Frontal cortex (tissue), 3 donors: ENCODE measurements at regions not wholly inside any gene's neighbourhood (a gene's known extent, or its start where the extent isn't known, plus 50 kb on each side); places are given as distances from the start of the nearest gene placed in this dataset.
A peak's percentile ranks its signal among the peaks of the same experiment; 100 is the strongest.

Experiments used
- DNase-seq, 2 donors: peaks; one replicate each; pipeline ENCODE4 v3.0.0; 2012; ENCODE audit warnings: low spot score in 2 of 2
- FAIRE-seq: peaks from 2 replicates; lab custom pipeline; 2012; peaks lifted over from hg19 to GRCh38; lab: Jason Lieb, UNC
- donor health status: control.
- donor health status: control.
- donor health status: control.

- no peak for DNase-seq
Measured at GRCh38 chr7:114851406-114852061, 70.4 kb upstream of the MDFIC start.

DNA sequence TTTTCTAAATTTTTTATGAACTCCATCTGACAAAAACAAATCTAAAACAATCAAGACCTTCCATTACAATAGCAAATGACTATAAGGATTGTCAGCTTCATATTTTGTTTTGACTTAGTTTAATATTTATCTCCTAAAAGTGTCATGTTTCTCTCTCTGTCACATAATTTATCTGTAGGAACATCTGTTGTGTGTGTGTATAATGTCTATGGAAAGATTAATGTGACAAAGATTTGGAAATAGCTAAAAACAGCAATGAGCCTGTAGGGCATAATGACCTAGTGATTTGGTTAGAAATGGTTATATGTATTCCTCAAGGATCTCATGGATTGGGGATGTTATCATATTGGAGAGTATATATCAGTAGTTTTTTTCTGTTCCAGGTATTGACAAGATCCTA lies 69.6 kb upstream of the MDFIC start:
- no peak for FAIRE-seq
- DNase-seq, result no peak

More at GRCh38 chr7:114851406-114852061, 70.4 kb upstream of the MDFIC start:
- FAIRE-seq, result no peak

DNA sequence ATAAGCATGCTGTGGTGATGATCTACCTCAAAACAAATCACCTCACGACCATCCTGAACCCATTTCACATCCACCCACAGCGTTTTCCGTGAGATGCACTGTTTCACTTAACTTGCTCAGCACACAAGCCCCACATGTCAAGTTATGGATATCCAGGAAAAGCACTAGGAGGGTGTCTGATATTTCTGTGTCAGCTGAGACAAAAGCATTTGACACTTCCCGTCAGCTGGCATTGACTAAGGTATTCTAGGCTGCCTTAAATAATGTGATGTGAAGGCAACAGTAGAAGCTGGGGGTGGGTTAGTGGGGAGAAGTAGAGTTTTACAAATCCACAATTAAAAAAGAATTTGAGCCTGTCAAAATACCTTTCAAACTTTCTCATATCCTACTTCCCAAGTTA lies 68.7 kb upstream of the MDFIC start:
- FAIRE-seq (no peak), DNase-seq (no peak)

GRCh38 chr7:114854369-114854768 lies 67.5 kb upstream of the MDFIC start:
- no peak for DNase-seq
- no peak for FAIRE-seq

- FAIRE-seq (no peak), DNase-seq (no peak)
Measured at GRCh38 chr7:114856625-114857024, 65.3 kb upstream of the MDFIC start.

DNA sequence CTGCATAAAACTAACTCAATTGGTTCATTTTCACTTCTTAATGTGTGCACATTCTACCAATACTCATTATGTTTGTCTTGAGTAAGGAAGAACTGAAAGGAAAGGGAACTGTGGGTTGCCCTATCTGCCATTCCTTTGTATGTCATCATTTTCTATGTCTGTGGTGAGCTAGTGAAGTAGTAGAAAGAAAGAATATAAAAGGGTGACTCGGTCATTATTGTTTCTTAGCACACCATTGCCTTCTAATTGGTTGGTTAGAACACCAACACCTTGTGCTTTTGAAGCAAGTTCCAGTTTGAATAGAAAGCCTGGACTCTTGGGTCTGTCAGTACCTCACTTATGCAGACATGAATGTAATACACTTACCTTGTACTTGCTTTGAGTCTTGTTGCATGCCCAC lies 64.3 kb upstream of the MDFIC start:
- DNase-seq (no peak), FAIRE-seq (no peak)

GRCh38 chr7:114859477-114859876 lies 62.4 kb upstream of the MDFIC start:
- no peak for FAIRE-seq

DNA sequence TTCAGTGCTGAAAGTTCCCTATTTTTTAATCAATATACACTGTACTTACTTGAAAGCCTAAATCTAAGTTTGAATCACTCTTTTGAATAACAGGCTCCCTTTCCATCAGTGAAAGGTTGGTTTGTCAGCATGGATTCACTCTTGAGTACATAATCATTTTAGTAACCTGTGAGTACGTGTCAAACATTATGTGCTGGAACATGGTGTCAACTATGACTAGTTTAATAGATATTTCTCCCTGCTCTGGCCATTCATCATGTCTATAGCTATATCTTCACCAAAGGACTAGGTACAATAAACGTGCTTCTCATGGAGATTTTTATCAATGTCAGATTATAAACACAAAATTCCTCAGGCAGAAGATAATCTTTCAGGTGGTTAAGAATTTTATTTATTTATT lies 61.7 kb upstream of the MDFIC start:
- no peak for FAIRE-seq
- no peak for DNase-seq

More at GRCh38 chr7:114859477-114859876, 62.4 kb upstream of the MDFIC start:
- no peak for DNase-seq

DNA sequence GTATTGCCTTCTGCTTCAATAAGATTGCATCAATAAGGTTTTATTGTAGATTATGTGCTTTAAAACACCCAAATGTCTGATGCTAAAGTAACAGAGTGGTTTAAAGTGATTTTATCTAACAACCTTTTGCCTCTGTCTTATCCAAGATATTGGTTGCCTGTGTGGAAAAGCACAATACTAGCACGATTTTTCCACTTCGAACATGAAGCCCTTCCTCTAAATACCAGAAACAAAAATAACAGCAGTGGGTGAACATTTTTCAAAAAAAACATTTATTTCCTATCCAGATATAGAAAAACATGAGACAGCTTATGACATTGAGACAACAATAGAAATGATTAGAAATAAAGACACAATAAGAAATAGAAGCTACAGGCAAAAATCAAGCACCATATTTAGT lies 59.5 kb upstream of the MDFIC start:
- FAIRE-seq (no peak), DNase-seq (no peak)

GRCh38 chr7:114864278-114864677 lies 57.6 kb upstream of the MDFIC start:
- no peak for DNase-seq
- FAIRE-seq, result no peak

- no peak for FAIRE-seq
Measured at GRCh38 chr7:114865564-114865963, 56.3 kb upstream of the MDFIC start.

More at GRCh38 chr7:114865564-114865963, 56.3 kb upstream of the MDFIC start:
- peak in 1 of 2 donors; percentile 2 for DNase-seq
